ENCODE measurements at regions not wholly inside any gene's neighbourhood (a gene's known extent, or its start where the extent isn't known, plus 50 kb on each side); places are given as distances from the start of the nearest gene placed in this dataset.
A peak's percentile ranks its signal among the peaks of the same experiment; 100 is the strongest.

DNA sequence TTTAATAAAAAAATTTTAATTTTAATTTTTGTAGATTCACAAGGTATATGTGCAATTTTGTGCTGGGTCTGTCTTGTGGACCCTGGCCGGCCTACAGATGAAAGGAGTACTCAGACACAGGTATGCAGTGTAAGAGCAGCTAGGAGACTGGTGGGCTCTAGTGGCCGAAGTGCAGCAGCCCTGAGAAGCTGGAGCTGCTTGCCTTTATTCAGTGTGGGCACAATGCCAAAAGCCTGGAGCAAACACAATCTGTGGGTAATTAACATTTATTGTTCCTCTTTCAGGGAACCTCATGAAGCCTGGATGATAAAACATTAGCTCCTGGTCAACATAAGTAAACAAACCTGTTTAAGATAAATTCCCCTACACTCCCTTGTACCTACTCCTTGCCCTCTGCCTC lies 135.7 kb upstream of the SEL1L start:
- no peak for DNase-seq (ENCODE audit: low read depth)

DNA sequence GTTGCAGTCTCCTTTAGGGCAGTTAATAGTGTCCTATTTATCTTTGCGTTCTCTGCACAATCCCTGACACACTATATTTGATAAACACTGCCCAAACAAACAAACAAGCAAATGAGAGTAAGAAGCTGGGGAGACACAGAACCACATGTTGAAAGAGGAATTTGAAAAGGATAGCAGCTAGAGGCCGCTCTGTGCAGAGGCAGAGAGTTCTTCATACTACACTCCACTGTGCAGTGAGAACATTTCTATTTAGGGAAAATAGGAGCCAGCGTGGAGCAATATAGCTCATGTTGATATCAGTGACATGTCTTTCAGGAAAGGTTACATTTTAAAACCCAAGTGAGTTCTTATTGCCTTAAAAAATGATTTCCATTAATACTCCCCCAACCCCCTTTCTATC lies 140.3 kb upstream of the SEL1L start:
- DNase-seq (ENCODE audit: low read depth) = no peak

DNA sequence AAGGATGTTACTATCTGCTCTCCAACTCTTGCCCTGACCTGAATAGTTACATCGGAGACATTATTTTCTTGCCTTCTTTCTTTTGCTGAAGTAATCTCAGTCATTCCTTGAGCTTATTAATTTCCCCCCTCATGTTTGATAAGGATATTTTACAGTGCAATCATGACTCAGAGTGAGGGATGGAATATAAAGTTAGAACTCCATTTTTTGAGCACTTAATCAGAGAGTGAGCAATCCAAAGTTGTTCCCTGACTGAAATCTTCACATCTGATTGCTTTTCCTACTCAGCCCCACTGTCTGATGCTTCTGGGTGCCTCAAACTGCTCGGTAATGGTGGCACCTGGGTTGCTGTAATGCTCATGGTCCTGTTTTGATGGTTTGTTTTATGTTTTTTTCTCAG lies 142.7 kb upstream of the SEL1L start:
- no peak for DNase-seq (ENCODE audit: low read depth)

DNA sequence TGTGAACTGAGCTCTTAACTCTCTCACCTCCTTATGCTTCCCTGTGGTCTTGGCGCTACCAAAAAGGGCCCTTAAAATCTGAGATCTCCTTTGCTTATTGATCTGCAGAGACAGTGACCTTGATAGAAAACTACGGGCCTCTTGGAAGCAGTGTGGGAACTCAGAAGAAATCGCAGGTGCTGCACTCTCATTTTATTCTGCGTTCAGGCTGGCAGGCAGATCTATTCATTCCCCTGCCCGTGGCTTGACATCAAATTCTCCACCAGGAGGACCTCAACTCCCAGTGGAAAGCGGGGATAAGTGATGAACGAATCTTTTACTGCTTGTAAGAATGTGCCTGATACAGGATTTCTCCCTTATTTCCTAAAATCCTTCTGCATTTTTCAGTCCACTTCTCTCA lies 143.2 kb upstream of the SEL1L start:
- no peak for DNase-seq (ENCODE audit: low read depth)

DNA sequence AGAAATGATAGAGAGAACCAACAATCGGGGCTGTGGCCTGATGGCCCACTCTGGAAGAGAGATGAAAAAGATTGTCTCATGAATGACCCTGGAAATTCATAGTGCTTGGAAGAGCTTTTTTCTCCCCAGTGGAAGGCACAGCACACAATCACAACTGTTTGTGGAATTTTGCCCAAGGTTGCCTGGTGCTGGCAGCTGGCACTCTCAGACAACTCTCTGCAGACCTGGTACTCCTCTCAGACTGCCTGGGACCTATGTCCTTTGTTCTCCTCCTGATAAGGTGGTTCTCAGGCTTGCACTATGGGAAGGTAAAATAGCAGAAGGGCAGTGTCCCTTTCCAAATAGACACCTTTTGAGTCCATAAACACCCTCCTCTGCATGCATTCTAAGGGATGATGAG lies 144.1 kb upstream of the SEL1L start:
- DNase-seq (ENCODE audit: low read depth) = no peak

DNA sequence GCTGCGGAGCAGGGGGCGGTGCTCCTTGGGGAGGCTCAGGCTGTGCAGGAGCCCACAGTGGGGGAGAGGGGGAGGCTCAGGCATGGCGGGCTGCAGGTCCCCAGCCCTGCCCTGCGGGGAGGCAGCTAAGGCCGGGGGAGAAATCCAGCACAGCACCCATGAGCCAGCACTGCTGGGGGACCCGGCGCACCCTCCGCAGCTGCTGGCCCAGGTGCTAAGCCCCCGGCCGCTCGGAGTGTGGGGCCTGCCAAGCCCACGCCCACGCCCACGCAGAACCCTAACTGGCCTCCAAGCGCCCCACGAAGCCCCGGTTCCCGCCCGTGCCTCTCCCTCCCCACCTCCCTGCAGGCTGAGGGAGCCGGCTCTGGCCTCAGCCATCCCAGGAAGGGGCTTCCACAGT lies 145.6 kb upstream of the SEL1L start:
- DNase-seq (ENCODE audit: low read depth) = no peak

DNA sequence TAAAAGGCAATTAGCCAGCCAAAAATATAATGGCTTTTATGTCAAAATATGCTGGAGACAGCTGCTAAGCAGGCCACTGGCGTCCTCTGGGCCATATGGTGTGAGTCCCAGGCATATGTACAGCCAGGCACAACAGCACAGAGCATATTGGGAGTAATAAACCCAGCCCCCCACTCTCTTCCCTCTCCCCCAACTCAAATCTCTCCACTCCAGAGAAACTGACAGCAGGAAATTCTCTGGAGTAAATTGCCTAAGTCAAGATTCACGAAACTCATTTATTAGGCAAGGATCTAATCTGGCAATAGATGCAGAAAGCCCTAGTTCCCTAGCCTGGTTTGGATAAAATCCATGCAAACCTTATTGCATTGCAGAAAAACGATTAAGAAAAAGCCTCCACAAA lies 147.9 kb upstream of the SEL1L start:
- no peak for DNase-seq (ENCODE audit: low read depth)

DNA sequence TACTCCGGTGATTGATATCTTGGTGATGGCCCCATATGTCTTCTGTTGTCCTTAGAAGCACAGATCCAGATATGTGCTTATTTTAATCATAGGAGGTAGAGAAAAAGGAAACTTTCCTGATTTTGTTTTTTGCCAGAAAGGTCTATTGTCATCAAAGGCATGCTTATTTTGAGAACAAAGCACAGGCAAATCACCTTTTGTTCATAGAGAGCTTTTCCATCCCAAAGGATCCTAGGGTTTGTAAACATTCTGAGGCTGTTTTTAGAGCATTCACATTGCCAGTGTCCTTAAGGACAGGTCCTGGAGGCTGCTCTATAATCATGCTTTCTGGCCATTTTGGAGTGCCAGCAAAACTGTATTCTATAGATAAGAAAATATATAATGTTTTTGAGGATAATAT lies 148.5 kb upstream of the SEL1L start:
- no peak for DNase-seq (ENCODE audit: low read depth)

DNA sequence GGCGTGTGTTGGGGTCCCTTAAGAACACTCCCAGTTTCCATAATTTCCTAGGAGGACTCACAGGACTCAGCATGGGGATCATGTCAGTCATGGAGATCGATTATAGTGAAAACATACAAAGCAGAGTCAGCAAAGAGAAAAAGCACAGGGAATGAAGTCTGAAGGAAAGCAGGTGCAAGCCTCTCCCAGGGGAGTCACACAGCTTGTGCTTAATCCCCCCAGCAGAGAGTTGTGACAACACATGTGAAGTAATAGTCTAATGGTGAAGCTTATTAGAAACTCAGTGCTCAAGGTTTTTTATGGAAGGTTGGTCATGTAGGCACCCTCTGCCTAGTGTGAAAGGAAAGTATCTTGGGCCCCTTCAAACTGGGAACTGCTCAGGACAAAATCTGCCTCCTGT lies 149.0 kb upstream of the SEL1L start:
- no peak for DNase-seq (ENCODE audit: low read depth)

DNA sequence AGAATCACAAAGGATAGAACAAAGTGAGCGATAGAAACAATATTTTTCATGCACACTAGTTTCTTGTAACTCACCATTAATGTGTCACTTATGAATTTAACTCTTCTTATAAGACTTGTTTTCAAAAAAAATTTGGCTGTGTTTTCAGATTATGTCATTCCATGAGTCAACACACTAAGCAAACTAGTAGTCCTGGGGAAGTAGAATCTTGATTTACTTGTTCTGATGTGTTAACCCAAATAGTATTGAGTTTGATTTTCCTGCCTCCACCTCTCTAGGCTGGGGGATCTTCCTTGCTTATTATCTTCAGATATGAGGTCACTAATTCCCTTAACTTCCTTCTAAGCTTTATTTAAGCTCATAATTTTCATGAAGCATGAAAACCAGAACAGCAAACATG lies 151.0 kb upstream of the SEL1L start:
- no peak for DNase-seq (ENCODE audit: low read depth)

DNA sequence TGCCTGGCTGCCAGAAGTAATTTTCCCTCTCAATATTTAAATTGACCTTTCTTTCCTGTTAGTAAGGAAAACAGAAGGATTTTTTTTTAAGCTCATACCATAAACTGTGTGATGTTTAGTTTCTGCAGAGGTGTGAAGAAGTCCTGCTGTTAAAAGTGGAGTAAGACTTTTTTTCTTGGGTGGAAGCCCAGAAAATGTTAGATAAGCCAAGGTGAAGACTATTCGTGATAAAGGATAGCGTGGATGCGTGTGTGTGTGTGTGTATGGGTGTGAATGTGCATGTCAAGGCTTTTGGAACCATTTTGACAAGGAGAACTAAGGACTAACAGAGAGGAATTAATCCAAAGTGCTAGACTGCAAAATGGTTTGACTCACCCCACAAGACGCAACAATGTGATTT lies 152.9 kb upstream of the SEL1L start:
- DNase-seq (ENCODE audit: low read depth) = no peak

DNA sequence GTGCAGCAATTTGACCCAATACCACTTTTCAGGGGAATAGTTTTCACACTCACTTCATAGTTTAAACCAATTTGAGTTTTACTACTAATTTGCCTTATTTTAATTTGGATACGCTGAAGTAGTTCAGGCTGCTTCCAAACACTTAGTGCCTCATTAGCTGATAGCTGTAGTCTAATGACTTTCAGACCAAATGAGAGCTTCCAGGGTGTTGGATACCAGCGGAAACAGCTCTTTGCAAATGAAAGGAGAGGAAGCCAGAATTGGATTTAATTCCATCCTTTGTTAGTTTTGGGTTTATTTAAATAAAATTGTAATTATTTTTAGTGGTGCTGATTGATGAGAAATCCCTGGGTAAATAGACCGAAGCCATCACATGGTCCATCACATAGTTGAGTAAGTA lies 158.3 kb upstream of the SEL1L start:
- DNase-seq (ENCODE audit: low read depth) = no peak

DNA sequence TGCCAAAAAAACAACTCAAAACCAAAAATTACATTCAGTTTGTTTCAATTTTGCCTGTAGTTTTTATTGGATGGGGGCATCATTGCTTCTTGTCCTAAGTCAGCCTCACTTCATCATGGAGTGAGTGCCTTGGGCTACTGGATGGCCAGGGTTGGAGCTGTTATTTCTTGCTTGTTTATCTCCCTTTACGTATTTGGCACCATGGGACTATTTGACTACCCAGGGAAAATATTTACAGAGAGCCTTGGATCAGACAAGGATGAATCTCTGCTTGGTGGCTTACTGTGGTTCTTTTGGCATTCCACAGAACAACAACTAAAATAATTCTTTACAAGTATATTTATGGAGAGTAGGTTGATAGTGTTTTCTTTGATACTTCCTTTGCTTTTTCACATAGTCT lies 160.8 kb upstream of the SEL1L start:
- no peak for DNase-seq (ENCODE audit: low read depth)

DNA sequence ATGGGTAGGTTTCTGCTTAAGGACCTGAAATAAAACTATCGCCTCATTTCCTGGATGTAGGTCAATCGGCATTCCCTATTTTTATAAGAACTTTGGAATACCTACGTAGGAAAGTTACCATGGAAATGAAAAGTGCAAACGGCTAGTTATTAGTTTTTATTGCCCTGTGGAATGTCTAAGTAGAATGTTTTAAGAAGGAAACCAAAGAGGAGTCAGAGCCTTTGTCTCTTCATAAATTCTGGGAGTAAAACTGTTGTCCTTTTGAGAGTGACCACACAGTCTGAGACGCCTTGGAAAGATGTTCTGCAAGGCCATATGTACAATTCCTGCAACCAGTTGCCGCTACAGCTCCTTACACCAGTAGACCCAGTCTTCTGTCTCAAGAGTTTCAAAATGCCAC lies 176.0 kb upstream of the SEL1L start:
- no peak for DNase-seq (ENCODE audit: low read depth)

DNA sequence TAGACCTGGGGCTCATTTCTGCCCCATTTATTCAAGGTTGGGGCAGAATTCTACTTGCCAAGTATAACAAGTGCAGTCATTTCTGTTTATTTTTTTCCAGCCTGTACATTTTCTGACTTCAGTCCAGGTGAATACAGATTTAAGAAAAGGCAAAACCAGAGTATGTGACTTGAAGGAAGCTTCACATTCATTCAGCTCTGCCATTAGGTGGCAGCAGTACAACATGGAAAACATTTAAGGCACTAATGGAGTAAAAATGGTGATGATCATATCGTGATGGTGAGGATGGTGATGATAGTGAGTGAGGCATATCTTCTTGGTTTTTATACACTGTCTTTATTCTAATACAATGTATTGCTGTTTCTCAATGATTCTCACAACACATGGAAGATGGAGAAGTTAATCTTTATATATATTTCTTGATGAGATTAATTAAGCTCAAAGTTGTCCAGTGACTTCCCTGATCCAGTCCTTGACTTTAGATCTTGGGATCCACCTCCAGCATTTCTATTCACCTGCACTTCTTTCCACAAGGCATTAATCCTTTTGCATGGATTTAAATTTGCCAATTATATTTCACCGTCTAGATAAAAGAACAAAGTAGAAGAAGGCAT lies 176.7 kb upstream of the SEL1L start:
- peak; percentile 5 for DNase-seq (ENCODE audit: low read depth)

DNA sequence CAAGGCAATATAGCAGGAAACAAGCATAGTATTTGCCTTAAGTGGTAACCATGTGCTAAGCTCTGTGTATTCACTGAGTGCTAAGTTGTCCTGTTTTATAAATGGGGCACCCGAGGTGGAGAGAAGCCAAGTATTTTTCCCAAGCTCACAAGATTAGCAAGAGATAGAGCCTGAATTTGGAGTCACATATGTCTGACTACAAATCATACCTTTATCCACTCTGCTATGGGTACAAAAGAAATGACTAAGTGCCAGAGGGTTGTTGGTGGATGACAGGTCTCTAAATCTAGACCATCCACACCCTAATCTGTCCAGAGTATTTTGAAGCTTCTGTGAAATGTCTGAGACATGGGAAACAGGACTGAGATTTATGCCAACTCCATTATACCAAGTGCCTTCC lies 182.1 kb upstream of the SEL1L start:
- no peak for DNase-seq (ENCODE audit: low read depth)

DNA sequence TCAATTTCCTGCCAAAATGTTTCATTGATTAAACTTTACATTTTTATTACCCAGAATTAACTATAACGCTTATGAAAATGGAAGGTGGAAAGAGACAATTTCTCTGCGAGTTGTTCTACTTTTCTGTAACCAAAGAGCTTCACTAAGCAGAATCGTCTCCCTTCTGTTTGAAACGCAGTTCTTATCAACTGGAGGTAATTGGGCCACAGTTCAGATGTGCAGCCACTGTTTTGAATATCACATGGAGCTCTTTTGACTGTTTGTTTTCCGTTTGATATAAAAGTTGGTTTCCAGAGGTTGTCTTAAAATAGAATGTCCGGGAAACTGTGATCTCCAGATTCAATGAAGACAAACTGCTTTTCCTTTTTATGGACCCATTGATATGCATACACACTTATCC lies 183.3 kb upstream of the SEL1L start:
- no peak for DNase-seq (ENCODE audit: low read depth)

DNA sequence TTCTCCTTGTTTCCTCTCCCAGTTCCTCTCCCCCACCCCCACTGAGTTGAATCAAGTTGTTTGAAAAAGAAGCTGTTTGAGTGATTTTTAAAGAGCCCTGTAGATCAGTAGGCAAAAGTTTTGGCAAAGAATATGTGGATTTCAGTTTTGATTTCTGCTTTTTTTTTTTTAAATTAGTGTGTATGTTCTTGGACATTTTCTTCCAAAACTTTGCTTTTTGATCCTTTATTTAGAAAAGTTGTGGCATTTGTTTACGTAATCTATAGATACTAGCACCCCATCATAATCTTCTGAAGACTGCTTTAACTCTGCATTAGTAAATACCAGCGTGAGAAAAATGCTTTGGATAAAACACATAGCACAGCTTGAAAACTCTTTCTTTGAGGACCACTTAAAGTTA lies 190.3 kb upstream of the SEL1L start:
- DNase-seq (ENCODE audit: low read depth) = no peak

DNA sequence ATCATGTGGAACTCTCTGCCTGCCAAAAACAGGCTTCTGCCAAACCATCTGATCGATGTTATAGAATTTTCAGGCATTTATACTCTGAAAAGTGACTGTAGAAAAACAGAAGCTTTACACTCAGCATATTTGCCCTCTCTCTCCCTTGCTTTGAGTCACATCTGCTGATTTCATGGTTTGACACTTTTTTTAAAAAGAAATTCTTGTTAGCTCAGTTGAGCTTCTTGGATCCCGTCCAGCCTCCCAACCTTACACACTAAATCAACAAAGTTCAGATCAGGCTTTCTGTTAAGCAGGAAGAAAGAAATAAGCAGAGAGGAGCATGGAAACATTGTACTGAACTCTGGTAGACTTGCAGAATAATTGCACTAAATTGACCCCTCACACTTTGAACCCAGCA lies 193.6 kb upstream of the SEL1L start:
- DNase-seq (ENCODE audit: low read depth) = peak; percentile 3

DNA sequence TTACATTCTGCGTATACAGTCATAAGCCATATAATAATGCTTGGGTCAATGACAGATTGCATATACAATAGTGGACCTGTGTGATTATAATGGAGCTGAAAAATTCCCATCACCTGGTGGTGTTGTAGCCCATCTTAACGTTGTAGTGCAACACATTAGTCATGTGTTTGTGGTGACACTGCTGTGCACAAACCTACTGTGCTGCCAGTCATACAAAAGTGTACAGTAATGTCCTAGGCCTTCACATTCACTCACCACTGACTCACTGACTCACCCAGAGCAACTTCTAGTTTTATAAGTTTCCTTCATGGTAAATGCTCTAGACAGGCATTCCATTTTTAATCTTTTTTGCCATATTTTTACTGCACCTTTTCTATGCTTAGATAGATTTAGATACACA lies 194.8 kb upstream of the SEL1L start:
- DNase-seq (ENCODE audit: low read depth) = no peak

DNA sequence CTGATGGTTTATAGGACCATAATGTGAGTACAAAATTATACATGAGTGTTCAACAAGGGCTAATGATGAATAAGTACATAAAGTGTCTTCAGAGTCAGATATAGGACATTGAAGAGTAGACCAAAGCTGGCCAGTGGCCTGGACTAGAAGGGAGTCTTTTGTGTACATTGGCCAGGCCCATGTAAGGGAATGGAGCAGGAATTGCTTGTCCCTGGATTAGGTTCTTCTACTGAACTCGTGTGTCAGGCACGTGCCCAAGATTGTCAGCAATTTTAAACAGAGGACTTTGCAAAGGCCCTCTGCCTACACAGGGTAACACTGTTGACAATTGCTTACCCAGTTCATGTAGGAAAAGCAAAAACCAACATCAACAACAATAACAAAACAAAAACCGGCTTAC lies 196.0 kb upstream of the SEL1L start:
- no peak for DNase-seq (ENCODE audit: low read depth)

DNA sequence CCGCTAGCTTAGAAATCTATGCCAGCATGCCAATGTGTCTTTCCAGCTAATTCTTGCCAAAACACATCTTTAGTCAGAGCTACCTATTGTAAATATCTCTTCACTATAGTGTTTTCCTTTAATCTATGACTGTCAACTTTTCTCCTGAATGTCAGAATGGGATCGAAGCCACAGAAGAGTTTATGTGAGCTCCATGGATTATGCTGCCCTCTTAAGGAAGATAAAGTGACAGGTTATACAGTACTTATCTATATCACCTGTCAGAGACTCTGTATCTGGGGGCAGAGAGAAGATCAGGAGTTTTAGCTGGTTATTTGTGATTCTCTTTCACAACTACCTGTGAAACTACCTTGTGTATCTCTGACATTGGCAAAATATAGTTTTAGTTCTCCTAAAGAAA lies 204.3 kb upstream of the SEL1L start:
- no peak for DNase-seq (ENCODE audit: low read depth)

DNA sequence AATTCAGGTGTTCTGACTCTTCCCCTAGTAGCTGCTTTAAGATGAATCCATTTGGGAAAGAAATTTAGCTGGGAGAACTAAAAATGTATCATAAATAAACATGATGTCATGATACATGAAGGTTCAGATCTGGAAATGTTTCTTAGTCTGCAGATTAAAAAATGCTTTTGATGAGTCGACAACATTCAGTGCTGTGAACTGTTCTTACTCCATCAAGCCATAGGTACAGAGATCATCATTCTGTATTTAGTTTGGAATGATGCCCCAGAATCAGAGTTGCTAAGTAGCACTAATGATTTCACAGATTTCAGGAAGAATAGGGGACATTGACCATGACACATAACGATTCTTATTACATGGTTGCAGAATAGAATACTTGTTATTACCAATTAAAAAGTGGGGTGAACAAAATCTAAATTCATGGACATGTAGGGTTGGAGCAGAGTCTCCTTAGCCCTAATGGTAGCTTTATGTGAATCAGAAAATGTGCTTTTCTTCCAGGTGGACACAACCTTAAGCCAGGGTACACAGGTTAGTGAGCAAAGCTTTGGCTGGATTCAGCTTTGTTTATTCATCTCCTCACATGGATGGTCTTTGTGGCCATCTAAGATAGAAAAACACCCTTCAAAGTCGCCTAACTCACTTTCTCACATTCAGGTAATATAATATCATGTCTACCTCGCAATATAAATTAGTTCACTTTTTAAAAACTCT lies 205.4 kb upstream of the SEL1L start:
- DNase-seq (ENCODE audit: low read depth) = no peak

DNA sequence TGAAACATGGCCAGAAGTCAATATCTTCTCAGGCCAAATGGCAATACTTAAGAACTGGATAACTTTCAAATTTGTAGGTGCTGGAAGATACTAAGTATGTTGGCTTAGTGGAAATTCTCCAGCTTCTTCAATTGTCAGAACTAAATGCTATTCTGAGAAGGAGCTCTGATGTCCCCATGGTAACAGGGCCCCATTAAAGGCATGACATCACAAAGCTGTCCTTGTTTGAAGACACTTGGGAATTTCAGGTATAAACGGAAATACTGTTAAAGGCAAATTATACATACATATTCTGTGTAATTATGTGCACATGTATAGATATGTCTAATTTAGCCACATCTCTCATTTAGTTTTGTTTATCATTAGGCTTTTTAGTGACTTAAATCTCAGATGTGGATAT lies 210.0 kb upstream of the SEL1L start:
- no peak for DNase-seq (ENCODE audit: low read depth)

Measured in Daoy (cell line).